Smooth muscle cell (in vitro differentiated cells): ENCODE measurements at regions not wholly inside any gene's neighbourhood (a gene's known extent, or its start where the extent isn't known, plus 50 kb on each side); places are given as distances from the start of the nearest gene placed in this dataset.

Experiments
- DNase-seq: peaks from one replicate; lab custom pipeline; 2025; ENCODE audit not compliant: unreplicated experiment; lab: John Stamatoyannopoulos, UW
- H2AFZ ChIP-seq: fragments of 200-600 bp; sonication (generic); 2 replicates; pipeline ENCODE4 v1.6.0; 2016; ENCODE audit warnings: antibody characterized with exemption, low read depth, mild to moderate bottlenecking
- H3F3A ChIP-seq: fragments of 200-600 bp; sonication (generic); 2 replicates; pipeline ENCODE4 v1.6.0; 2017; ENCODE audit warnings: antibody characterized with exemption, low read depth
- H3K27ac ChIP-seq: fragments of 200-600 bp; sonication (generic); 2 replicates; pipeline ENCODE4 v1.5.1; 2016; ENCODE audit warnings: low read depth, mild to moderate bottlenecking
- H3K27me3 ChIP-seq: fragments of 200-600 bp; sonication (generic); 2 replicates; pipeline ENCODE4 v1.6.1; 2016; ENCODE audit warnings: low read depth, mild to moderate bottlenecking
- H3K36me3 ChIP-seq: fragments of 200-600 bp; sonication (generic); 2 replicates; pipeline ENCODE4 v1.5.1; 2016; ENCODE audit warnings: low read depth
- H3K4me1 ChIP-seq: fragments of 200-600 bp; sonication (generic); 2 replicates; pipeline ENCODE4 v1.5.1; 2016; ENCODE audit warnings: low read depth
- H3K4me2 ChIP-seq: fragments of 200-600 bp; sonication (generic); 2 replicates; pipeline ENCODE4 v1.6.0; 2016; ENCODE audit warnings: mild to moderate bottlenecking
- H3K4me3 ChIP-seq: fragments of 200-600 bp; sonication (generic); 2 replicates; pipeline ENCODE4 v1.5.1; 2016; ENCODE audit warnings: mild to moderate bottlenecking
- H3K79me2 ChIP-seq: fragments of 200-600 bp; sonication (generic); 2 replicates; pipeline ENCODE4 v1.6.0; 2016; ENCODE audit warnings: low read depth, mild to moderate bottlenecking
- H3K9ac ChIP-seq: fragments of 200-600 bp; sonication (generic); 2 replicates; pipeline ENCODE4 v1.6.0; 2016; ENCODE audit warnings: low read depth
- H3K9me3 ChIP-seq: fragments of 200-600 bp; sonication (generic); replicated peaks from 2 replicates; pipeline ENCODE4 v1.5.1; 2016; ENCODE audit warnings: low read depth
- H4K20me1 ChIP-seq: fragments of 200-600 bp; sonication (generic); 2 replicates; pipeline ENCODE4 v1.6.0; 2016; ENCODE audit warnings: low read depth
- CTCF ChIP-seq: fragments of 200-600 bp; sonication (generic); IDR thresholded peaks from 2 replicates; pipeline ENCODE4 v1.5.1; 2017; ENCODE audit warnings: borderline replicate concordance, mild to moderate bottlenecking, antibody characterized with exemption; ENCODE audit not compliant: insufficient read depth, poor library complexity, severe bottlenecking
- WGBS: methylation state at CpG from one replicate; pipeline ENCODE4 v1.1.7; 2016; ENCODE audit warnings: low lambda C conversion rate; 5-methylcytosine and 5-hydroxymethylcytosine counted together

- DNase-seq, result no peak
- H3K9ac ChIP-seq, result no peak overlapping the region
- no peak overlapping the region for H2AFZ ChIP-seq
- H3K4me2 ChIP-seq, result no peak overlapping the region
- no peak overlapping the region for H3K4me3 ChIP-seq
- no peaks in the 10 kb centered on the region for H4K20me1 ChIP-seq
- WGBS, result 90% methylated on average over 2 of the region's 2 CpGs
- H3F3A ChIP-seq, result peaks cover 12% of the 10 kb centered on the region
- no peaks in the 10 kb centered on the region for H3K27me3 ChIP-seq
- TF ChIP-seq CTCF, result no peak
- H3K9me3 ChIP-seq, result no peaks in the 10 kb centered on the region
- no peaks in the 10 kb centered on the region for H3K36me3 ChIP-seq
- H3K79me2 ChIP-seq, result no peaks in the 10 kb centered on the region
- H3K27ac ChIP-seq, result no peak overlapping the region
- H3K4me1 ChIP-seq, result peaks cover 1% of the 10 kb centered on the region
Measured at GRCh38 chr6:11439017-11439420, 98.5 kb upstream of the TMEM170B start.

GRCh38 chr6:11437824-11438459 lies 99.6 kb upstream of the TMEM170B start:
- WGBS, result 76% methylated on average over 6 of the region's 6 CpGs
- peak overlapping the region; percentile 55 for H2AFZ ChIP-seq
- H3K27ac ChIP-seq, result no peak overlapping the region
- H3K4me2 ChIP-seq, result no peak overlapping the region
- H4K20me1 ChIP-seq, result no peaks in the 10 kb centered on the region
- no peak overlapping the region for H3K9ac ChIP-seq
- H3F3A ChIP-seq, result peaks cover 19% of the 10 kb centered on the region
- no peaks in the 10 kb centered on the region for H3K27me3 ChIP-seq
- no peak overlapping the region for H3K4me3 ChIP-seq
- H3K4me1 ChIP-seq, result peaks cover 10% of the 10 kb centered on the region
- no peaks in the 10 kb centered on the region for H3K36me3 ChIP-seq
- no peaks in the 10 kb centered on the region for H3K9me3 ChIP-seq
- H3K79me2 ChIP-seq, result no peaks in the 10 kb centered on the region
- no peak for TF ChIP-seq CTCF
- no peak for DNase-seq

DNA sequence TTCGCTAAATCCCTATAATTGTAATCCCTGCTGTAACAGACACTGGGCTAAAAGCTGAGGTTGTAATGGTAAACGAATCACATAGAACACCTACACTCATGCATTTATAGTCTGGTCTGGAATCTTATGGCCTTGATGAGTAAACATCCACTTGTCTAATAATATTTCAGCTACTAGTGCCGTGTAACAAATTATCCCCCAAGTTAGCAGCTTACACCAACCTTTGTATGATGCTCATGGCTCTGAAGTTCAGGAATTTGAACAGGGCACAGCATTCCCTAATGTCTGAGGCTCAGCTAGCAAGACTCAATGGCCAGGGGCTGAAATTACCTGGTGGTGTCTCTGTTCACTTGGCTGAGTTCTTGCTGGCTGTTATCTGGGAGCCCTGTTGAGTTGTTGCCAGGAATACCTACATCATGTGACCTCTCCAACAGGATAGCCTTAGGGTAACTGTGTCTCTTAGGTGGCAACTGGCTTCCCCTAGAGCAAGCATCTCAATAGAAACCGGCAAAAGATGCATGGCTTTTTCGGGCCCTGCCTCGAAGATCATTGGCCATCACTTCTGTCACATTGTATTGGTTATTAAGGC lies 100.9 kb upstream of the TMEM170B start:
- no peaks in the 10 kb centered on the region for H3K79me2 ChIP-seq
- TF ChIP-seq CTCF, result no peak
- no peaks in the 10 kb centered on the region for H4K20me1 ChIP-seq
- no peak overlapping the region for H3K27ac ChIP-seq
- no peak overlapping the region for H3K4me2 ChIP-seq
- no peaks in the 10 kb centered on the region for H3K9me3 ChIP-seq
- 94% methylated on average over 6 of the region's 6 CpGs for WGBS
- no peak for DNase-seq
- H3K36me3 ChIP-seq, result no peaks in the 10 kb centered on the region
- no peak overlapping the region for H3K9ac ChIP-seq
- peaks cover 19% of the 10 kb centered on the region for H3F3A ChIP-seq
- H3K27me3 ChIP-seq, result no peaks in the 10 kb centered on the region
- H3K4me1 ChIP-seq, result peaks cover 10% of the 10 kb centered on the region
- H2AFZ ChIP-seq, result no peak overlapping the region
- no peak overlapping the region for H3K4me3 ChIP-seq
